ENCODE measurements at regions not wholly inside any gene's neighbourhood (a gene's known extent, or its start where the extent isn't known, plus 50 kb on each side); places are given as distances from the start of the nearest gene placed in this dataset.

- TF ChIP-seq CTCF (IDR thresholded peaks at IDR 0.05; ENCODE audit: insufficient read depth, low read depth, low read length, missing control alignments): no peak
- DNase-seq (ENCODE audit: low read depth): no peak
- no peak overlapping the region for H3K4me3 ChIP-seq (ENCODE audit: low read depth, low read length)
These were observed 300.4 kb downstream of the AHR start for GRCh38 chr7:17598846-17599245.

- no peak for TF ChIP-seq CTCF (IDR thresholded peaks at IDR 0.05; ENCODE audit: insufficient read depth, low read depth, low read length, missing control alignments)
- H3K4me3 ChIP-seq (ENCODE audit: low read depth, low read length): no peak overlapping the region
- DNase-seq (ENCODE audit: low read depth): no peak
These were observed 301.4 kb downstream of the AHR start for GRCh38 chr7:17599733-17600339.

GRCh38 chr7:17600340-17600752, 301.9 kb downstream of the AHR start:
- no peak for TF ChIP-seq CTCF (IDR thresholded peaks at IDR 0.05; ENCODE audit: insufficient read depth, low read depth, low read length, missing control alignments)
- no peak for DNase-seq (ENCODE audit: low read depth)
- no peak overlapping the region for H3K4me3 ChIP-seq (ENCODE audit: low read depth, low read length)

- no peak for TF ChIP-seq CTCF (IDR thresholded peaks at IDR 0.05; ENCODE audit: insufficient read depth, low read depth, low read length, missing control alignments)
- H3K4me3 ChIP-seq (ENCODE audit: low read depth, low read length): no peak overlapping the region
- DNase-seq (ENCODE audit: low read depth): no peak
These were observed 303.5 kb downstream of the AHR start for GRCh38 chr7:17601921-17602320.

GRCh38 chr7:17608114-17608833, 309.8 kb downstream of the AHR start:
- H3K4me3 ChIP-seq (ENCODE audit: low read depth, low read length): no peak overlapping the region
- no peak for DNase-seq (ENCODE audit: low read depth)
- no peak for TF ChIP-seq CTCF (IDR thresholded peaks at IDR 0.05; ENCODE audit: insufficient read depth, low read depth, low read length, missing control alignments)

- no peak for DNase-seq (ENCODE audit: low read depth)
- no peak overlapping the region for H3K4me3 ChIP-seq (ENCODE audit: low read depth, low read length)
- TF ChIP-seq CTCF (IDR thresholded peaks at IDR 0.05; ENCODE audit: insufficient read depth, low read depth, low read length, missing control alignments): no peak
These were observed 313.2 kb downstream of the AHR start for GRCh38 chr7:17611611-17612010.

Measured in GM12865 (cell line).